ENCODE measurements at regions not wholly inside any gene's neighbourhood (a gene's known extent, or its start where the extent isn't known, plus 50 kb on each side); places are given as distances from the start of the nearest gene placed in this dataset.
A peak's percentile ranks its signal among the peaks of the same experiment; 100 is the strongest.

DNA sequence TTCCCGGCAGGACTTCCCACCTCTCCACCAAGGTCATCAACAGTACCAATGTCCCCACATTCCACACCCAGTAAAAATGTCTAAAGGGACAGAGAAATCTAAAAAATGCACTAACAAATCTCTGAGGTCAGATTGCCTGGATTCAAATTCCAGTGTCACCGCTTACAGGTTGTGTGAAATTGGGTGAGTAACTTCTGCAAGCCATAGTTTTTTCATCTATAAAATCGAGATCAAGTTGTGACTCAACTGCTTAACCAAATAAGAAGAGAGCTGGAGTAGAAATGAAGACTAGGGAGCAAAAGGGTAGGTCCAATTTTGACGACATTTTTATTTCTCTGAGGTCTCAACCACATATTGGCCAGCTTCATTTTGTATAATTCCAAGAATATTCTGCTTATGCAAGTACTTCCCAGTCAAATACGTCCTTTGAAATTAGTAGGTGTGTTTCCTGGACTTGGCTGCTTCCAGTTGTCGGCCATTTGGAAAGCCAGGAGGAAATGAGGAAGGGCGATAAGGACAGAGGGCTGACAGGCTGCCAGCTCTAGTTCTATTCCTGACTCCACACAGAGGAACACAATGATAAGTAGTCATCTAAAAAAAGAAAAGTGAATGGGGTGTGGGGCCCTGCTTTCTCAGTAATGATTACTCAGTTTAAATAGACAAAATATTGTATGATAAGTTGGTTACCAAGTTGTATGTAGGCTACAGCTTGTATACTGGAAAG, 57.7 kb upstream of the ZC3H11B start:
- no peak for ATAC-seq (ENCODE audit: insufficient read depth, low FRiP score)
- TF ChIP-seq, protein P1, sequence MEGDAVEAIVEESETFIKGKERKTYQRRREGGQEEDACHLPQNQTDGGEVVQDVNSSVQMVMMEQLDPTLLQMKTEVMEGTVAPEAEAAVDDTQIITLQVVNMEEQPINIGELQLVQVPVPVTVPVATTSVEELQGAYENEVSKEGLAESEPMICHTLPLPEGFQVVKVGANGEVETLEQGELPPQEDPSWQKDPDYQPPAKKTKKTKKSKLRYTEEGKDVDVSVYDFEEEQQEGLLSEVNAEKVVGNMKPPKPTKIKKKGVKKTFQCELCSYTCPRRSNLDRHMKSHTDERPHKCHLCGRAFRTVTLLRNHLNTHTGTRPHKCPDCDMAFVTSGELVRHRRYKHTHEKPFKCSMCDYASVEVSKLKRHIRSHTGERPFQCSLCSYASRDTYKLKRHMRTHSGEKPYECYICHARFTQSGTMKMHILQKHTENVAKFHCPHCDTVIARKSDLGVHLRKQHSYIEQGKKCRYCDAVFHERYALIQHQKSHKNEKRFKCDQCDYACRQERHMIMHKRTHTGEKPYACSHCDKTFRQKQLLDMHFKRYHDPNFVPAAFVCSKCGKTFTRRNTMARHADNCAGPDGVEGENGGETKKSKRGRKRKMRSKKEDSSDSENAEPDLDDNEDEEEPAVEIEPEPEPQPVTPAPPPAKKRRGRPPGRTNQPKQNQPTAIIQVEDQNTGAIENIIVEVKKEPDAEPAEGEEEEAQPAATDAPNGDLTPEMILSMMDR (IDR thresholded peaks at IDR 0.05; ENCODE audit: control extremely low read depth, extremely low read depth) = no peak
- Histone ChIP-seq H3K27me3 (ENCODE audit: control insufficient read depth in 3 of 3, insufficient read depth in 3 of 3, low read length in 2 of 3) (no peaks in the 10 kb centered on the region), H3K9me3 (ENCODE audit: control insufficient read depth in 4 of 4, insufficient read depth in 3 of 4, low read length in 3 of 4) (no peaks in the 10 kb centered on the region), H3K9ac (ENCODE audit: insufficient read depth in 1 of 2, low read length in 2 of 2) (no peak overlapping the region), H3K4me1 (ENCODE audit: control insufficient read depth in 5 of 5, insufficient read depth in 5 of 5, low read length in 5 of 5) (peaks cover 0 to 16% (median 10%) of the 10 kb centered on the region in 5 donors), H3K4me3 (no peak overlapping the region), H3K27ac (ENCODE audit: low read depth in 1 of 2, low read length in 1 of 2) (peak overlapping the region in 1 of 2 donors; percentile 45), H3K36me3 (ENCODE audit: control insufficient read depth in 4 of 4, insufficient read depth in 4 of 4, low read length in 4 of 4) (no peaks in the 10 kb centered on the region)
- WGBS, 2 donors = 63% methylated on average over 7 of the region's 7 CpGs
- DNase-seq = peak in 1 of 3 donors; percentile 44

GRCh38 chr1:219669556-219669955, 56.7 kb upstream of the ZC3H11B start:
- Histone ChIP-seq H3K36me3 (ENCODE audit: control insufficient read depth in 4 of 4, insufficient read depth in 4 of 4, low read length in 4 of 4) (no peaks in the 10 kb centered on the region), H3K9me3 (ENCODE audit: control insufficient read depth in 4 of 4, insufficient read depth in 3 of 4, low read length in 3 of 4) (no peaks in the 10 kb centered on the region), H3K4me3 (no peak overlapping the region), H3K27ac (ENCODE audit: low read depth in 1 of 2, low read length in 1 of 2) (no peak overlapping the region), H3K27me3 (ENCODE audit: control insufficient read depth in 3 of 3, insufficient read depth in 3 of 3, low read length in 2 of 3) (no peaks in the 10 kb centered on the region), H3K9ac (ENCODE audit: insufficient read depth in 1 of 2, low read length in 2 of 2) (no peak overlapping the region), H3K4me1 (ENCODE audit: control insufficient read depth in 5 of 5, insufficient read depth in 5 of 5, low read length in 5 of 5) (peaks cover 0 to 16% (median 11%) of the 10 kb centered on the region in 5 donors)
- WGBS, 2 donors = 86 to 94% methylated on average over 3 of the region's 3 CpGs
- TF ChIP-seq, protein P1 (IDR thresholded peaks at IDR 0.05; ENCODE audit: control extremely low read depth, extremely low read depth) = no peak
- DNase-seq (no peak), ATAC-seq (ENCODE audit: insufficient read depth, low FRiP score) (no peak)

DNA sequence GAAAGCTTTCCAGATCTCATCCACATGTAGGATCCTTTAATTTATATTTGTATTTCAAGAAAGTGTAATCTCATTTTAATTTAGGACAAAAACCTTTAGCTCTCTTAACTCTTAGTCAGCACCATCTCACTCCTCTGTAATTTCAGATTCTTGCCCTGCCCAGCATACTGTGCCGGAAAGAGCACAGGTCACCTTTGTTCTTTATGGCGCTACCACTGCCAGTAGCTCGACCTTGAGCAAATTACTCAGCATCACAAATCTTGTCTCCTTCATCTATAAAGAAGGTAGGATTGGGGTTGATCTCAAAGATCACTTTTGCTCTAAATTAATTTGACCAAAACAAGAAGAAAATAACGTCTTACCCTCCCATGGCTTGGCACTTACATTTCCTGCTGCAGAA, 56.1 kb upstream of the ZC3H11B start:
- Histone ChIP-seq H3K27me3 (ENCODE audit: control insufficient read depth in 3 of 3, insufficient read depth in 3 of 3, low read length in 2 of 3) (no peaks in the 10 kb centered on the region), H3K4me3 (no peak overlapping the region), H3K9ac (ENCODE audit: insufficient read depth in 1 of 2, low read length in 2 of 2) (no peak overlapping the region), H3K27ac (ENCODE audit: low read depth in 1 of 2, low read length in 1 of 2) (no peak overlapping the region), H3K9me3 (ENCODE audit: control insufficient read depth in 4 of 4, insufficient read depth in 3 of 4, low read length in 3 of 4) (no peaks in the 10 kb centered on the region), H3K4me1 (ENCODE audit: control insufficient read depth in 5 of 5, insufficient read depth in 5 of 5, low read length in 5 of 5) (peaks cover 0 to 16% (median 11%) of the 10 kb centered on the region in 5 donors), H3K36me3 (ENCODE audit: control insufficient read depth in 4 of 4, insufficient read depth in 4 of 4, low read length in 4 of 4) (no peaks in the 10 kb centered on the region)
- no peak for ATAC-seq (ENCODE audit: insufficient read depth, low FRiP score)
- TF ChIP-seq, protein P1 (IDR thresholded peaks at IDR 0.05; ENCODE audit: control extremely low read depth, extremely low read depth) = no peak
- WGBS, 2 donors = 62 to 75% methylated on average over 4 of the region's 4 CpGs
- no peak for DNase-seq
